GM21619 (cell line): ENCODE measurements at regions not wholly inside any gene's neighbourhood (a gene's known extent, or its start where the extent isn't known, plus 50 kb on each side); places are given as distances from the start of the nearest gene placed in this dataset.
"Not testable (repeated sequence)": the region's sequence is repeated elsewhere in the genome, so short reads cannot be mapped to it uniquely, and the experiment has no call there.

Source experiments
- ATAC-seq: cut with Tn5 transposase; IDR thresholded peaks from one replicate; pipeline ENCODE4 v1.9.1; 2021; ENCODE audit not compliant: unreplicated experiment

DNA sequence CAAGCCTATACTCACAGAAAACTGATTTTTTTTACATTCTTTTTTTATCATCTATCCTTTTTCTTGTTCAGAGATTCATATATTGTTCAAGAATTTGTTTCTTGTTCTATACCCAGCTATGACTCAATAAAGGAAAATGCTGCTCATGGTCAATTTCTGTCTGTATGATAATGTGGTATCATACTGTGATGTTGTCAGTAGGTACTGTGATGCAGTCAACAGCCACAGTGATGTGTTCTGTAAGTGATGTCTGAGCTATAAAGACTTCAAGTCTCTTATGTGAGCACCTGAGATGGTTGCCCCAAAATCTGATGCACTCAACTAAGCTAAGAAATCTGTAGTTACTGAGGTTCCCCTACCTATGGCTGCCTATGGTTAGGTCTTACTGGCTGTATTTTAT, 294.2 kb upstream of the GRIN3A start:
- no peak for ATAC-seq

GRCh38 chr9:102000956-102001355, 262.5 kb upstream of the GRIN3A start:
- no peak for ATAC-seq

DNA sequence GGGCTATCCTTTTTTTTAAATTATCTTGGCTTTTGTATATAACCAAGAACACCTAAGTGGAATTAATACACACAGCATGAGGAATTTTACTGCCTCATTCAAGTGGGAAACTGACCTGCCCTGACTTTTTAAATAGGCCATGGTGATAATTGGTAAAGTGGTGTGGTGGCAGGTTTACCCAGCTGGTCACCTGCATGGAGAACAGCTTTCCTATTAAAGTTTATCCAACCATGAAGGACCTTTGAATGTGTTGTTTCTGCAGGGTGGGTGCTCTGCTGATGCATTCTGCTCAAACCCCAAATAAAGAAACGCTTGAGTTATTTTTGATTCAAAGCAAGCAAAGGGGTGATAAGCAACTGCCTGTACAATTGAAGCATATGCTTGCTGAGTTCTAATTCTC, 261.0 kb upstream of the GRIN3A start:
- ATAC-seq = no peak

- no peak for ATAC-seq
Observed at GRCh38 chr9:101995231-101995630, 256.8 kb upstream of the GRIN3A start.

DNA sequence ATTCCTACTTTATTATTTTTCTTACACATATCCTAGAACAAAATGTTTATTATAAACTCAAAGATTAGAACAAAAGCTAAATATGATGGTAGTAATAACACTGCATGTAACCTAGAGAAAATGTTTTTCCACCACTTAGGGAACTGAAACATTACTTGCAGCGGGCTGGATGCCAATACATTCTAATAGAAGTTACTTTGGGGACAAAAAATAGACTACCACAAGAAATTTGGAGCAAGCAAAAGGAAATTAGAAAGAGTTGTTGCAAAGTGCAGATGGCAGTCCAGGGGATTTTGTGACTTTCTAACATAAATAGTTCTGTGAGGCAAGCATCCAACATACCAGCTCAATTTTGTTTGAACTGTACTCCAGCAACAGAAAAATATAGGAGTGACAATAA, 255.3 kb upstream of the GRIN3A start:
- no peak for ATAC-seq

DNA sequence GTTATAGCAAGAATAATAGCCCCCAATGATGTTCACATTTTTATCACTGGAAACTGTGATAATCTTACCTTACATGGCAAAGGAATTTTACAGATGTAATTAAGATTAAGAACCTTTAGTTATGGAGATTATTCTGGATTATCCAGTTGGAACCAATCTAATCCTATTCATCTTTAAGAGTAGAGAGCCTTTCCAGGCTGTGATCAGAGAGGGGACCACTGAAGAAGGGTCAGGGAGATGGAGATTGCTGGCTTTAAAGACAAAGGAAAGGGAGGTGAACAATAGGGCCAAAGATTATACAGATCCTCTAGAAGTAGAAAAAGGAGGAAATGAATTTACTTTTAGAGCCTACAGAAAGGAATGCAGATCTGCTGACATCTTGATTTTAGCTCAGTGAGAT, 253.5 kb upstream of the GRIN3A start:
- ATAC-seq = no peak

GRCh38 chr9:101977614-101978210, 239.3 kb upstream of the GRIN3A start:
- peak; percentile 80 for ATAC-seq

DNA sequence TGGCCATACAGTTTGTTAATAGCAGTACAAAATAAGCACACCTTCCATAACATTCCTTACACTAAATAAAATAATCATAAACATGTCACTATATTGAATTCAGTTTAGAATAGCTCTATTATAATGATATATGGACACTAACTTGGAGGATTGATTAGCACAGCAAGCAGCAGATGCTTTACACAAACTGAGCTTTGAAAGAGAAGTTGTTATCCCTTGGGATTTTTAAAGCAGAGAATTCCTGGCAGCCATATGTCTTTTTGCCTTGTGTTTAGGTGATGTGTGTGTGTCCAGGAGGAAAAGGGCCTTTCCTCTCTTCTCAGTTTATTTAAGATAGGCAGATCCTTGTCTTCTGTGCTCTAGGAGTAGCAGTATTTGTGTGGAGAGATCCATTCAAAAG, 232.2 kb upstream of the GRIN3A start:
- ATAC-seq = no peak

DNA sequence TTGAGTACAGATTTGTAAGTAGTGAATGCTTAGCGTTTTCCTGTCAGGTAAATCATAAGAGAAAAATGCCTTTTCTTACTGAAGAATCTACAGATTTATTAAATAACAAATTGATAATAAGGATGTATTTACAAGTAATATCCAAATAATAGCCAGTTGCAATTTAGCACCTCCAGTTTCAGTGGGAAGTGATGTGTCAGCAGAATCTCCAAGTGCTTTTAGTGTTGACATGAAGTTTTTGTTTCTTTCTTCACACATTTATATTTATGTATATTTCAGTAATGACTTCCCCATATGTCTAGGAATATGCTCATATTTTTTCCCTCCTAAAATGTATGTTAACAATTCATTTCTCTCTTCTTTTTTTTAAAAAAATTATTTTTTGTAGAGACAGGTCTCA, 229.9 kb upstream of the GRIN3A start:
- no peak for ATAC-seq

DNA sequence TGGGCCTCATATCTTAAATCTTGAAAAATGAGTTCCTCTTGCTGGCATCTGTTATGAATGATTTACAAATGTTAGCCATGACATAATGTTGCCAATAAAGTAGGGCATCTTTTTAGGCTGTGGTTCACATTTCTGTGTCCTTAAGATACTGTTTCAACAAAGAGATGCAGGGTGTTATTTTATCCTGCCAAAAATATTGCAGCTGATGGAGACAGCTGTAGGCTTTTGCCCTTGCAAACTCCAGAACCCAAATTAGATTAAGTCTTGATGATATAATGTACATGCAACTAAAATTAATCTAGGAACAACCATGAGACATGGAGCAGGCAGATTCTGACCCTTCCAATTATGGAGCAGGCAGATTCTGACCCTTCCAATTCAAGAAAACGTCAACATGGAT, 228.2 kb upstream of the GRIN3A start:
- ATAC-seq = no peak

GRCh38 chr9:101957705-101958104, 219.3 kb upstream of the GRIN3A start:
- no peak for ATAC-seq

GRCh38 chr9:101951598-101951997, 213.2 kb upstream of the GRIN3A start:
- no peak for ATAC-seq

DNA sequence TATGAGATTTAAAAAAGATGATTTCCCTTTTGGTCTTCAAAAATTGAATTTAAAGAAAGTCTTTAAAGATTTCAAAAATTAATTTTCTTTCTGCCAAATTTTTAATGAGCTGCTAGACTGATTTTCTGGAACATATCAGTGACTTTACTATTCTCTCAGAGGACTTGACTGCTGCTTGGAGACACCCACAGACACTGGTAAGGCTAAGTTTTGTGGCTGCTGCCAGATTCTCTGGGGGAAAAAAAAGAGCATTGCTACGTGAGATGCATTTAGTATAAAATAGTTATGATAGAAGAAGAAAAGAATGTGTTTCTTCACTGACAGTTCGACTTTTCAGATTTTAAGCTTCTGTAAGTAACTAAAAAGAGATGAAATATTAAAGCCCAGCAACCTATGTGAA, 193.3 kb upstream of the GRIN3A start:
- no peak for ATAC-seq

- ATAC-seq = no peak
Observed at GRCh38 chr9:101930783-101931182, 192.3 kb upstream of the GRIN3A start.

GRCh38 chr9:101925498-101925897, 187.1 kb upstream of the GRIN3A start:
- ATAC-seq = no peak

- ATAC-seq = no peak
Observed at GRCh38 chr9:101923451-101923850, 185.0 kb upstream of the GRIN3A start.

DNA sequence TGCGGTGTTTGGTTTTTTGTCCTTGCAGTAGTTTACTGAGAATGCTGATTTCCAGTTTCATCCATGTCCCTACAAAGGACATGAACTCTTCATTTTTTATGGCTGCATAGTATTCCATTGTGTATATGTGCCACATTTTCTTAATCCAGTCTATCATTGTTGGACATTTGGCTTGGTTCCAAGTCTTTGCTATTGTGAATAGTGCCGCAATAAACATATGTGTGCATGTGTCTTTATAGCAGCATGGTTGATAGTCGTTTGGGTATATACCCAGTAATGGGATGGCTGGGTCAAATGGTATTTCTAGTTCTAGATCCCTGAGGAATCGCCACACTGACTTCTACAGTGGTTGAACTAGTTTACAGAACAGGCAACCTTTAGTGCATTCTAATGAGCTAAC, 178.5 kb upstream of the GRIN3A start:
- ATAC-seq = not testable (repeated sequence)

GRCh38 chr9:101915482-101915881, 177.0 kb upstream of the GRIN3A start:
- ATAC-seq = no peak

DNA sequence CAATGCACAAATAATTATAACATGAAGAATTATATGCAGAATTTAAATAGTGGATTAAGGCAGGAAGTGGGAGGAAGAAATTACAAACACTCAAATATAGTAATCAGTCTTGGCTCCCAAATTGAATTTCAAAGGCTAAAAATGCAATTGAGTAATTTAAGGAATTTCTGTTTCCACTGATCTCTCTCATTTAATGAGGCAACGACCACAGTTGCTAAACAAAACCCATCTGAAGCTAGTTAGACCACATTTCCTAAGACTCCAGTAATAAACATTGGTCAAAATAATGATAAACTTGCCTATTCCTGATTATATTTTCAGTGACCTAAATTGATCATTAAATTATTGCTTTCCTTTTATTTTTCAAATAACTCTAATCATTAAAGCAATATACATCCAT, 174.3 kb upstream of the GRIN3A start:
- ATAC-seq = no peak

DNA sequence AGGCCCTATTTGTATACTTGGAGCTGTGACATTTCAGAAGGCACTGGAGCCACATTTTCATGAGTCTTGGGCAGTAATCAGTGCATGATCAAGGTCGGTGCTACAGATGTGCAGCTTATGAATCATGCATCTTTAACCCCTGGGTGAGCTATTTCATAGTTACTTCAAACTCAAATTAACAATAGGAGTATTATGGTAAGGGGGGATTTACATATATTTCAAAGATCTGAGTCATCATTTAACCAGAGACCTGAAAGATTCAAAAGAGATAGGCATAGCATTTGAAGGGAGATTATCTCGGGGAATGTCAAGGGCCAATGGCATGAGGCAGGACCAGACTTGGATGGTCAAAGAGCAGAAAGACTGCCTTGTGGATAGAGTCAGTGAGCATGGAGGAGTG, 169.0 kb upstream of the GRIN3A start:
- no peak for ATAC-seq

DNA sequence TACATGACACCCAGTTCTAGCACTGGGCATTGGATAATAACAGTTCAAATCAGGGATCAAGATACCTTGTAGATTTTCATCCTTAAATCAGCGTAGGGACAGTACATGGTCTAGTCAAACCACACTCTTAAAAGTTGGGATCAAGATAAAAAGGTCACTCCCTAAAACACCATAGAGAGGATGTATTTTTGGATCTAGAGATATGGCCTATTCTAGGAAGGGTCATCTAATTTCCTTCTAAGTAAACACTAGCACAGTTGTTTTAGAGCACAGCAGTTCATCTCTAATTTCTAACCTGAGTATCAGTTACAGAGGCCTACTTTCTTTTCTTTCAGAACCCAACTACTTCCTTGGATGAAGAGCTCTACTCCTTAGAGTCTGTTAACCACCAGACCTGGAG, 166.4 kb upstream of the GRIN3A start:
- no peak for ATAC-seq

- no peak for ATAC-seq
Observed at GRCh38 chr9:101902051-101902450, 163.6 kb upstream of the GRIN3A start.

DNA sequence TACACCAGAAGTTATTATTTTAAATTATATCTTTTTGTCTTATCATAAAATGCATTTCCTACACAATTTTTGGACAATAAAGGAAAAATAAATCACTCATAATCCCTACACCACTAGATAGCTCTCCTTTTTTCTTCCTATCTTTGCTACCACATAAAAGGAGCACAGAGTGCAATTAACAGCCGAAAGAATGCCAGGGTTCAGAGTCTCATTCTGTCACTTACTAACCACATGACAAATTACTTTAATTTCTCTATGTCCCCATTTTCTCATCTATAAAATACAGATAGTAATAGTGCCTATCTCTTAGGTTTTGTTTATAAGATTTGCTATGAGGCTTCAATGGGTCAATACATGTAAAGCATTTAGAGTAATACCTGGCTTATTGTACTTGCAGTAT, 158.7 kb upstream of the GRIN3A start:
- no peak for ATAC-seq
